H9 (cell line): ENCODE measurements at regions not wholly inside any gene's neighbourhood (a gene's known extent, or its start where the extent isn't known, plus 50 kb on each side); places are given as distances from the start of the nearest gene placed in this dataset.

Experiments used
- DNase-seq: peaks from one replicate; pipeline ENCODE4 v3.0.0-alpha.2; 2017
- H2AFZ ChIP-seq: one replicate; pipeline ENCODE4 v1.6.1; 2013; ENCODE audit warnings: mild to moderate bottlenecking, low read length, control low read depth, moderate library complexity
- H2AK5ac ChIP-seq: 2 replicates; pipeline ENCODE4 v1.6.1; 2013; ENCODE audit warnings: low read length, control low read depth, mixed read lengths; ENCODE audit not compliant: insufficient read length
- H2BK120ac ChIP-seq: one replicate; pipeline ENCODE4 v1.6.1; 2013; ENCODE audit warnings: low read depth, mild to moderate bottlenecking, low read length, control low read depth, inconsistent platforms; ENCODE audit not compliant: poor library complexity, severe bottlenecking
- H2BK12ac ChIP-seq: 2 replicates; pipeline ENCODE4 v1.6.1; 2013; ENCODE audit warnings: low read length, control low read depth, mixed read lengths, low read depth; ENCODE audit not compliant: insufficient read length
- H2BK15ac ChIP-seq: 2 replicates; pipeline ENCODE4 v1.6.1; 2013; ENCODE audit warnings: low read depth, low read length, control low read depth
- H2BK20ac ChIP-seq: one replicate; pipeline ENCODE4 v1.6.1; 2013; ENCODE audit warnings: low read depth, mild to moderate bottlenecking, low read length, control low read depth, inconsistent platforms; ENCODE audit not compliant: poor library complexity, severe bottlenecking
- H2BK5ac ChIP-seq: 2 replicates; pipeline ENCODE4 v1.6.1; 2013; ENCODE audit warnings: low read length, control low read depth, mixed read lengths; ENCODE audit not compliant: insufficient read length
- H3K14ac ChIP-seq: 2 replicates; pipeline ENCODE4 v1.6.1; 2013; ENCODE audit warnings: low read length, control low read depth; ENCODE audit not compliant: insufficient read depth
- H3K18ac ChIP-seq: 2 replicates; pipeline ENCODE4 v1.6.1; 2013; ENCODE audit warnings: low read depth, mild to moderate bottlenecking, mixed read lengths, low read length, control low read depth; ENCODE audit not compliant: insufficient read length
- H3K23ac ChIP-seq: 2 replicates; pipeline ENCODE4 v1.6.1; 2013; ENCODE audit warnings: low read length, control low read depth, mixed read lengths, low read depth; ENCODE audit not compliant: insufficient read length
- H3K23me2 ChIP-seq: 2 replicates; pipeline ENCODE4 v1.6.1; 2013; ENCODE audit warnings: low read depth, mild to moderate bottlenecking, mixed read lengths, low read length, control low read depth; ENCODE audit not compliant: insufficient read length, poor library complexity, severe bottlenecking
- H3K27ac ChIP-seq: 2 replicates; pipeline ENCODE4 v1.5.1; 2013; ENCODE audit warnings: low read length, control low read depth, mixed read lengths, low read depth; ENCODE audit not compliant: insufficient read length
- H3K27me3 ChIP-seq: 2 replicates; pipeline ENCODE4 v1.6.1; 2013; ENCODE audit warnings: low read length, control low read depth, inconsistent platforms; ENCODE audit not compliant: insufficient read depth
- H3K4ac ChIP-seq: 2 replicates; pipeline ENCODE4 v1.6.1; 2013; ENCODE audit warnings: low read depth, mild to moderate bottlenecking, control low read depth, inconsistent platforms, low read length, moderate library complexity
- H3K4me1 ChIP-seq: 2 replicates; pipeline ENCODE4 v1.6.1; 2013; ENCODE audit warnings: low read length, control low read depth, inconsistent platforms; ENCODE audit not compliant: insufficient read depth
- H3K4me2 ChIP-seq: 2 replicates; pipeline ENCODE4 v1.6.1; 2013; ENCODE audit warnings: low read length, control low read depth, mixed read lengths; ENCODE audit not compliant: insufficient read length, insufficient read depth
- H3K56ac ChIP-seq: 2 replicates; pipeline ENCODE4 v1.6.1; 2013; ENCODE audit warnings: low read depth, mild to moderate bottlenecking, mixed read lengths, low read length, control low read depth; ENCODE audit not compliant: insufficient read length
- H3K79me1 ChIP-seq: 2 replicates; pipeline ENCODE4 v1.6.1; 2013; ENCODE audit warnings: low read depth, mild to moderate bottlenecking, moderate library complexity, low read length, control low read depth, inconsistent platforms; ENCODE audit not compliant: insufficient read depth, poor library complexity, severe bottlenecking
- H3K79me2 ChIP-seq: 2 replicates; pipeline ENCODE4 v1.6.1; 2013; ENCODE audit warnings: low read length, control low read depth, inconsistent platforms; ENCODE audit not compliant: insufficient read depth
- H3K9ac ChIP-seq: 2 replicates; pipeline ENCODE4 v1.6.1; 2013; ENCODE audit warnings: low read length, control low read depth, mixed read lengths; ENCODE audit not compliant: insufficient read length; ENCODE audit errors: extremely low read depth
- H3K9me3 ChIP-seq: one replicate; pipeline ENCODE4 v1.6.1; 2013; ENCODE audit warnings: low read depth, low read length, inconsistent platforms; ENCODE audit not compliant: control insufficient read depth
- H3T11ph ChIP-seq: one replicate; pipeline ENCODE4 v1.6.1; 2013; ENCODE audit warnings: mild to moderate bottlenecking, low read length, control low read depth, inconsistent platforms
- H4K20me1 ChIP-seq: one replicate; pipeline ENCODE4 v1.6.1; 2013; ENCODE audit not compliant: control insufficient read depth, insufficient read length, insufficient read depth
- H4K5ac ChIP-seq: 2 replicates; pipeline ENCODE4 v1.6.1; 2013; ENCODE audit warnings: low read depth, mild to moderate bottlenecking, mixed read lengths, low read length, control low read depth; ENCODE audit not compliant: insufficient read length
- H4K8ac ChIP-seq: replicated peaks from 2 replicates; pipeline ENCODE4 v1.6.1; 2013; ENCODE audit warnings: low read length, control low read depth, mixed read lengths, low read depth; ENCODE audit not compliant: insufficient read length
- H4K91ac ChIP-seq: 2 replicates; pipeline ENCODE4 v1.6.1; 2013; ENCODE audit warnings: low read depth, mild to moderate bottlenecking, moderate library complexity, mixed read lengths, low read length, control low read depth; ENCODE audit not compliant: insufficient read length
- H3K27ac Mint-ChIP-seq, 3 experiments: 2 replicates in 2 of 3; 3 replicates in 1 of 3; pipeline ENCODE4 v1.8.0; 2020 to 2021; ENCODE audit warnings: mixed read lengths in 3 of 3, mild to moderate bottlenecking in 1 of 3, moderate library complexity in 1 of 3
- H3K27me3 Mint-ChIP-seq: 2 replicates; pipeline ENCODE4 v1.8.0; 2021; ENCODE audit warnings: low read depth, mild to moderate bottlenecking, moderate library complexity, mixed read lengths
- H3K36me3 Mint-ChIP-seq, 3 experiments: 2 replicates in 2 of 3; 3 replicates in 1 of 3; pipeline ENCODE4 v1.8.0; 2020 to 2021; ENCODE audit warnings: low read depth in 3 of 3, mixed read lengths in 3 of 3; ENCODE audit not compliant: insufficient read depth in 1 of 3
- H3K4me1 Mint-ChIP-seq, 2 experiments: 2 replicates each; pipeline ENCODE4 v1.8.0; 2020; ENCODE audit warnings: mixed read lengths in 2 of 2
- H3K4me3 Mint-ChIP-seq, 2 experiments: 2 replicates in 1 of 2; 3 replicates in 1 of 2; pipeline ENCODE4 v1.8.0; 2020 to 2021; ENCODE audit warnings: mild to moderate bottlenecking in 2 of 2, mixed read lengths in 2 of 2, moderate library complexity in 1 of 2
- H3K9me3 Mint-ChIP-seq, 2 experiments: 2 replicates in 1 of 2; 3 replicates in 1 of 2; pipeline ENCODE4 v1.8.0; 2020; ENCODE audit warnings: mild to moderate bottlenecking in 2 of 2, mixed read lengths in 2 of 2, moderate library complexity in 1 of 2
- WGBS: extraction: QIAGEN DNeasy Blood & Tissue Kit; methylation state at CpG from one replicate; pipeline ENCODE4 v1.1.7; 2013; ENCODE audit warnings: missing lambda C conversion rate, low lambda C conversion rate, mixed read lengths; ENCODE audit not compliant: insufficient read length; ENCODE audit errors: extremely low coverage; 5-methylcytosine and 5-hydroxymethylcytosine counted together
- TF ChIP-seq, protein P1 (sequence below): fragments of 200-600 bp; sonication (generic); conservative IDR thresholded peaks from 3 replicates; pipeline ENCODE4 v1.8.0; 2021; ENCODE audit warnings: antibody characterized with exemption, mild to moderate bottlenecking

DNA sequence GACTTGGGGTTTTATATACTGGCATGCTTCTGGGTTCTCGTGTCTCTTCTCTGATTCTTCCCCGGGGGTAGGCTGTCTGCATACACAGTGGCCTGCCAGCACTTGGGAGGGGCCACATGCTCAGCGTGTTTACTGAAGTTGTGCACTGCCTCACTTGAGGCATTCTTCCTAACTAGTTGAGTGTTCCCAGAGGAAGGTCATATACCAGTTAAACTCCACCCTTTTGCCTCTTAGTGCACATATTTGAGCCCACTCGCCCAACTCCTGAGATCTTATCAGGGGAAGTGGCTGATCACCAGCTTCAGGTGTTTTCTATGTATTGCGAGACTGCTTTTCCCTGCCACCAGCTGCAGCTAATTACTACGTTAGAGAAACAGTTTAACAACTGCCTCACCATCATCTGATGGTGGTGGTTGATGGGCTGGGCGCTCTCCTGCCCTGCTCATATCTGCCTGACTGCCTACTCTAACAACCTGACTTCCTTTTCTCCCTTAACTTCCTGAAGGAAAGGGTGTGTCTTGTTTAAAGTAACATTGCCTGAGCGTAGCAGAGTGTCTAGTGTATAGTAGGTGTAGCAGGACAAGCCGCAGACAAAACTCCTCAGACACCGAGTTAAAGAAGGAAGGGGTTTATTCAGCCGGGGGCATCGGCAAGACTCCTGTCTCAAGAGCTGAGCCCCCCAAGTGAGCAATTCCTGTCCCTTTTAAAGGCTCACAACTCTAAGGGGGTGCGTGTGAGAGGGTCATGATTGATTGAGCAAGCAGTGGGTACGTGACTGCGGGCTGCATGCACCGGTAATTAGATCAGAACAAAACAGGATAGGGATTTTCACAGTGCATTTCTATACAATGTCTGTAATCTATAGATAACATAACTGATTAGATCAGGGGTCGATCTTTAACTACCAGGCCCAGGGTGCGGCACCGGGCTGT is 60.1 kb upstream of the CLINT1 start:
- H3K27me3 ChIP-seq, result no peaks in the 10 kb centered on the region
- no peak overlapping the region for H3K56ac ChIP-seq
- no peak overlapping the region for H4K5ac ChIP-seq
- H3K14ac ChIP-seq, result no peak overlapping the region
- H2BK20ac ChIP-seq, result no peak overlapping the region
- Mint-ChIP-seq H3K36me3 (no peaks in the 10 kb centered on the region), H3K27ac (no peak overlapping the region), H3K27me3 (no peaks in the 10 kb centered on the region), H3K4me1 (peaks cover 51 to 65% of the 10 kb centered on the region in 2 experiments), H3K9me3 (no peaks in the 10 kb centered on the region), H3K4me3 (no peak overlapping the region)
- no peak overlapping the region for H2BK15ac ChIP-seq
- no peak overlapping the region for H2BK5ac ChIP-seq
- TF ChIP-seq, protein P1, sequence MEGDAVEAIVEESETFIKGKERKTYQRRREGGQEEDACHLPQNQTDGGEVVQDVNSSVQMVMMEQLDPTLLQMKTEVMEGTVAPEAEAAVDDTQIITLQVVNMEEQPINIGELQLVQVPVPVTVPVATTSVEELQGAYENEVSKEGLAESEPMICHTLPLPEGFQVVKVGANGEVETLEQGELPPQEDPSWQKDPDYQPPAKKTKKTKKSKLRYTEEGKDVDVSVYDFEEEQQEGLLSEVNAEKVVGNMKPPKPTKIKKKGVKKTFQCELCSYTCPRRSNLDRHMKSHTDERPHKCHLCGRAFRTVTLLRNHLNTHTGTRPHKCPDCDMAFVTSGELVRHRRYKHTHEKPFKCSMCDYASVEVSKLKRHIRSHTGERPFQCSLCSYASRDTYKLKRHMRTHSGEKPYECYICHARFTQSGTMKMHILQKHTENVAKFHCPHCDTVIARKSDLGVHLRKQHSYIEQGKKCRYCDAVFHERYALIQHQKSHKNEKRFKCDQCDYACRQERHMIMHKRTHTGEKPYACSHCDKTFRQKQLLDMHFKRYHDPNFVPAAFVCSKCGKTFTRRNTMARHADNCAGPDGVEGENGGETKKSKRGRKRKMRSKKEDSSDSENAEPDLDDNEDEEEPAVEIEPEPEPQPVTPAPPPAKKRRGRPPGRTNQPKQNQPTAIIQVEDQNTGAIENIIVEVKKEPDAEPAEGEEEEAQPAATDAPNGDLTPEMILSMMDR, result no peak
- peaks cover 9% of the 10 kb centered on the region; the same call in 1 of the 2 replicates for H3K4me1 ChIP-seq
- no peaks in the 10 kb centered on the region for H3K79me1 ChIP-seq
- no peak overlapping the region for H3K4me2 ChIP-seq
- H3K9me3 ChIP-seq, result no peaks in the 10 kb centered on the region
- no peak overlapping the region for H3T11ph ChIP-seq
- no peak overlapping the region for H2BK120ac ChIP-seq
- H3K23ac ChIP-seq, result no peak overlapping the region
- H2BK12ac ChIP-seq, result no peak overlapping the region
- no peak overlapping the region for H2AFZ ChIP-seq
- no peak overlapping the region for H2AK5ac ChIP-seq
- H3K18ac ChIP-seq, result no peak overlapping the region
- H3K23me2 ChIP-seq, result no peaks in the 10 kb centered on the region
- H4K8ac ChIP-seq, result no peak overlapping the region
- no CpG with 5 or more reads among the region's 19 CpGs for WGBS
- no peak for DNase-seq
- H3K79me2 ChIP-seq, result no peaks in the 10 kb centered on the region
- H4K91ac ChIP-seq, result no peak overlapping the region
- no peak overlapping the region for H3K9ac ChIP-seq
- H4K20me1 ChIP-seq, result no peaks in the 10 kb centered on the region
- no peak overlapping the region for H3K4ac ChIP-seq
- H3K27ac ChIP-seq, result no peak overlapping the region
